Breast epithelium (tissue), 4 donors: ENCODE measurements at regions not wholly inside any gene's neighbourhood (a gene's known extent, or its start where the extent isn't known, plus 50 kb on each side); places are given as distances from the start of the nearest gene placed in this dataset.

Experiments used
- DNase-seq, 2 donors: peaks; one replicate each; pipeline ENCODE4 v3.0.0-alpha.2; 2019; ENCODE audit warnings: low spot score in 2 of 2
- H3K27ac ChIP-seq, 2 donors: fragments of 200-600 bp; sonication (generic) in 1 of 2; one replicate each; pipeline ENCODE4 v1.5.1; 2016 to 2019; ENCODE audit warnings: mild to moderate bottlenecking in 1 of 2
- H3K27me3 ChIP-seq, 2 donors: fragments of 200-600 bp; sonication (generic) in 1 of 2; one replicate each; pipeline versions ENCODE4 v1.5.1 to v1.6.0; 2017 to 2019; ENCODE audit warnings: control low read depth in 1 of 2, mild to moderate bottlenecking in 1 of 2
- H3K36me3 ChIP-seq: fragments of 200-600 bp; one replicate; pipeline ENCODE4 v1.5.1; 2019
- H3K4me1 ChIP-seq, 2 donors: fragments of 200-600 bp; sonication (generic); one replicate each; pipeline ENCODE4 v1.5.1; 2016 to 2019; ENCODE audit warnings: control low read depth in 1 of 2
- H3K4me3 ChIP-seq, 3 donors: fragments of 200-600 bp; sonication (generic); 1 replicate in 2 of 3; 2 replicates in 1 of 3; pipeline ENCODE4 v1.5.1; 2016 to 2019; ENCODE audit warnings: mild to moderate bottlenecking in 3 of 3, moderate library complexity in 2 of 3
- H3K9me3 ChIP-seq, 2 donors: fragments of 200-600 bp; sonication (generic) in 1 of 2; one replicate each; pipeline ENCODE4 v1.5.1; 2016 to 2019; ENCODE audit warnings: control low read depth in 1 of 2
- POLR2A ChIP-seq: fragments of 450-650 bp; IDR thresholded peaks from one replicate; pipeline ENCODE4 v1.6.1; 2016; ENCODE audit warnings: antibody characterized with exemption, mild to moderate bottlenecking, moderate library complexity
- POLR2AphosphoS5 ChIP-seq, 3 donors: sonication (generic); formaldehyde crosslinking; IDR thresholded peaks; one replicate each; pipeline ENCODE4 v1.6.1; 2017; ENCODE audit warnings: antibody characterized with exemption in 3 of 3
- intact Hi-C: fragments of 100-400 bp; cut with DNase I; formaldehyde crosslinking; loops from one replicate; pipeline ENCODE4 v1.15.1; 2023; ENCODE audit warnings: low total_unique reads
- TF ChIP-seq, protein P1 (sequence below), 3 donors: fragments of 450-650 bp; IDR thresholded peaks; one replicate each; pipeline ENCODE4 v1.5.1; 2016 to 2017; ENCODE audit warnings: antibody characterized with exemption in 3 of 3, mild to moderate bottlenecking in 3 of 3, moderate library complexity in 3 of 3

DNA sequence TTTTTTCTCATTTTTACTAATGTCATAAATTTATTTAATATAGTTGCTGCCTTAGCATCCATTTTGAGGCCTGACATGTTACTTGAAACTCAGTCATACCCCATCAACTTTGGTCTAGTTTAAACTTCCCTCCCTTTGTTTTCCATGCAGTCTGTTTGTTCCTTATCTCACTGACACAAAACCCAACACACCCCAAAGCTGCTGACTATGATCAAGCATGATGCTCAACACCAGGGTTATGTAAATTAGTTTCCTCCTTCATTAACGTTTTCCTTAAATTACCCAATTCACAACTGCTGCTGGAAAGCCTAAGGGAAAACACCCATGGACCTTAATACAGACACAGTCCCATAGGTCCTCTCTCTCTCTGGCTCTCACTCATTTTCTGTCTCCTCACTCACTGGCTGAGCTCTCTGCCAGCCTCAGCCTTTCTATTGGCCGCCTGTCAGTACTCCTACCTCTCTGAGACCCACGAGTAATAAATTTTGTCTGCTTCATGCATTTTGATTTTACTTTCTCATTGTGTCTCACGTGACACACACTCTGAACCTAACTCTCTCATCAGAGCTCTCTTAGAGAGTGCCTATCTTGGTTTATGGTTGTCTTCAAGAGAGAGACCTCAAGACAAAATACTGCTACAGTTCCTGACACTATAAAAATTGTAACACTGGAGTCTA, 904.5 kb downstream of the C6orf118 start:
- no peaks in the 10 kb centered on the region for H3K4me1 ChIP-seq
- intact Hi-C loops, result no loop called here
- H3K36me3 ChIP-seq, result no peaks in the 10 kb centered on the region
- H3K9me3 ChIP-seq, result no peaks in the 10 kb centered on the region
- H3K4me3 ChIP-seq, result no peak overlapping the region
- TF ChIP-seq, protein P1, sequence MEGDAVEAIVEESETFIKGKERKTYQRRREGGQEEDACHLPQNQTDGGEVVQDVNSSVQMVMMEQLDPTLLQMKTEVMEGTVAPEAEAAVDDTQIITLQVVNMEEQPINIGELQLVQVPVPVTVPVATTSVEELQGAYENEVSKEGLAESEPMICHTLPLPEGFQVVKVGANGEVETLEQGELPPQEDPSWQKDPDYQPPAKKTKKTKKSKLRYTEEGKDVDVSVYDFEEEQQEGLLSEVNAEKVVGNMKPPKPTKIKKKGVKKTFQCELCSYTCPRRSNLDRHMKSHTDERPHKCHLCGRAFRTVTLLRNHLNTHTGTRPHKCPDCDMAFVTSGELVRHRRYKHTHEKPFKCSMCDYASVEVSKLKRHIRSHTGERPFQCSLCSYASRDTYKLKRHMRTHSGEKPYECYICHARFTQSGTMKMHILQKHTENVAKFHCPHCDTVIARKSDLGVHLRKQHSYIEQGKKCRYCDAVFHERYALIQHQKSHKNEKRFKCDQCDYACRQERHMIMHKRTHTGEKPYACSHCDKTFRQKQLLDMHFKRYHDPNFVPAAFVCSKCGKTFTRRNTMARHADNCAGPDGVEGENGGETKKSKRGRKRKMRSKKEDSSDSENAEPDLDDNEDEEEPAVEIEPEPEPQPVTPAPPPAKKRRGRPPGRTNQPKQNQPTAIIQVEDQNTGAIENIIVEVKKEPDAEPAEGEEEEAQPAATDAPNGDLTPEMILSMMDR (IDR thresholded peaks at IDR 0.05), result no peak
- TF ChIP-seq POLR2A (no peak), POLR2AphosphoS5 (IDR thresholded peaks at IDR 0.05) (no peak)
- no peak for DNase-seq
- H3K27ac ChIP-seq, result no peak overlapping the region
- H3K27me3 ChIP-seq, result no peaks in the 10 kb centered on the region

DNA sequence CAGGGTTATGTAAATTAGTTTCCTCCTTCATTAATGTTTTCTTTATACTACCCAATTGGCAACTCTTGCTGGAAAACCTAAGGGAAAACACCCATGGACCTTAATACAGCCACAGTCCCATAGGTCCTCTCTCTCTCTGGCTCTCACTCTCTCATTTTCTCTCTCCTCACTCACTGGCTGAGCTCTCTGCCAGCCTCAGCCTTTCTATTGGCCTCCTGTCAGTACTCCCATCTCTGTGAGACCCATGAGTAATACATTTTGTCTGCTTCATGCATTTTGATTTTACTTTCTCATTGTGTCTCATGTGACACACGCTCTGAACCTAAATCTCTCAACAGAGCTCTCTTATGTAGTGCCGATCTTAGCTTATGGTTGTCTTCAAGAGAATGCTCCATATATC, 907.5 kb downstream of the C6orf118 start:
- H3K4me1 ChIP-seq, result no peaks in the 10 kb centered on the region
- DNase-seq, result no peak
- intact Hi-C loops, result no loop called here
- no peak for TF ChIP-seq POLR2AphosphoS5 (IDR thresholded peaks at IDR 0.05)
- TF ChIP-seq, protein P1 (IDR thresholded peaks at IDR 0.05), result no peak
- TF ChIP-seq POLR2A, result no peak
- no peak overlapping the region for H3K4me3 ChIP-seq
- H3K27ac ChIP-seq, result no peak overlapping the region
- no peaks in the 10 kb centered on the region for H3K27me3 ChIP-seq
- H3K9me3 ChIP-seq, result no peaks in the 10 kb centered on the region
- no peaks in the 10 kb centered on the region for H3K36me3 ChIP-seq

DNA sequence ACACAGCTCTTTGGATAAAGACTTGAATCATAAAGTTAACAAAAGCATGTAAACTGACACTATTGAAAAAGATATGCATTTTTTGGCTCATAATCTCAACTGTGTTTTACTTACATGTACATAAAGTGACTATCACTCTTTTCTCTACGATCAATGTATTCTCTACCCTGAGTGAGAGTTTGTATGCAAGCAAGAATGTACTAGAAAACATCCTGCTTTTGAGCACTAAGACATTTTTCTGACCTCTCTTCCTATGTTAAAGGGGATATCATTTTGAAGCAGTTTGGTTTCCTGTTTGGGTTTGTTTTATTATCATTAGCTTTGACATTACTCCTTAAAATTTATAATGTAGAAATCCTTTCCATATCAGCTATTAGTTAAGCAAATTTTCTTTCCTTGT, 910.8 kb downstream of the C6orf118 start:
- Histone ChIP-seq H3K4me1 (no peaks in the 10 kb centered on the region), H3K4me3 (no peak overlapping the region), H3K9me3 (no peaks in the 10 kb centered on the region), H3K36me3 (no peaks in the 10 kb centered on the region), H3K27me3 (no peaks in the 10 kb centered on the region), H3K27ac (no peak overlapping the region)
- TF ChIP-seq POLR2A (no peak), POLR2AphosphoS5 (IDR thresholded peaks at IDR 0.05) (no peak)
- TF ChIP-seq, protein P1 (IDR thresholded peaks at IDR 0.05), result no peak
- DNase-seq, result no peak
- intact Hi-C loops, result no loop called here

DNA sequence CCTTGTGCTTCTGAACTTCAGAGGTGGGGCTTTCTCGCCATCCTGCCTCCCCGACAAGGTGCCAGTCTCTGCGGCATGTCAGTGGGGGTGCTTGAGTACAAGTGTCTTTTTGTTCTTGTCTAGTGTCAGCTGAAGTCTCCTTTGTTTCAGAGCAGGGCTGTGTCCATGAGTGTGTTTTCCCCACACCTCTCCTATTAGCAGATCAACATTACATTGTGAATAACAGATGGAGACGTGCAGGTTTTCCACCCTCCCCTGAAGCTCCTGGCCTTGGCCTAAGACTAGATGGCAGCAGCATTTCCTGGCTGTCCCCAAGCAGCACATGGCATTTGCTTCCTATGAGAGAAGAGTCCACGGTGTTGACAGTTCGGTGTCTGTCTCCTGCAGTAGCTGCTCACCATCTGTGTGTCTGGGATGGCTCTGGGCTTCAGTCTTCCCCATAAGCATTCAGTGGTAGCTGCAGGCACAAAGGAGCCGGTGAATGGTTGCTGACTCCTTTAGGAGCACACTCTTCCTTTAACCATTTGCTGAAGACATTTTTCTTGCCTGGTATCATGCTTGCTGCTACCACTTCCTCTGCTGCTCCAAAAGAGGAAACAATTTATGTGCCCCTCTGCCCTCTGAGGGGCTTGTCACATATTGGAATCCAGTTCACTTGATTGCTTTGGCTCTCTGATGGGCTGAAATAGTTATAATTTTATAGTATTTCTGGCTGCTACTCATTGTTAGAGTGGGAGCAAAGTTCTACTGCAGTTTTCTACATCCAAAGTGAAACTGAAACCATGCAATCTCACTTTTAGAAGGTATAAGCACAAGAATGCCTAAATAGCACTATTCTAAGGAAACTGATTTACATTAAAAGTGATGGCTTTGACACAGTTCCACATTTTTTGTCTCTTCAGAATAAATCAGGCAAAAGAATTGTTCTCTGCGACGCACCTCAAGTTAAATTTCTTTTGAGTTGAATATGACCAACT, 913.0 kb downstream of the C6orf118 start:
- no peaks in the 10 kb centered on the region for H3K36me3 ChIP-seq
- DNase-seq, result no peak
- TF ChIP-seq, protein P1 (IDR thresholded peaks at IDR 0.05), result no peak
- TF ChIP-seq POLR2AphosphoS5 (IDR thresholded peaks at IDR 0.05) (no peak), POLR2A (no peak)
- H3K27me3 ChIP-seq, result no peaks in the 10 kb centered on the region
- no peak overlapping the region for H3K27ac ChIP-seq
- H3K4me3 ChIP-seq, result peak overlapping the region; percentile 15 to 54 (median 27)
- no peaks in the 10 kb centered on the region for H3K9me3 ChIP-seq
- no peaks in the 10 kb centered on the region for H3K4me1 ChIP-seq
- intact Hi-C loops, result no loop called here

DNA sequence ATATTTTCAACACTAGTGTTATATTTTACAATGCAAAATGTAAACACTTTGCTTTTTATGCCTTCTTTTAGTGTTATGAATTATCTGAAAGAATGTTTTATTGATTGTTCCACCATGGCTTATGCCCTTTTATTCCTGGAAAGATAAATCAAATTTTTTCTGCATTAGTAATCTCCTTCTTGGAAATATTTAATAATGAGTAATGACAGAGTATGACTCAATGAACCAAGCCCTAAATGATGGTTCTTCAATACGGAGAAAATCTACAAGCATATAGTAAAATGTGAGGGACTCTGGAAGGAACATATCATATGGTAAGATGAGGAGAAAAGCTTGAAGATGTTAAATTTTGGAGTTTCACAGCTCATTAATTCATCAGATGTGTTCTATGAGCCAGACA, 929.6 kb downstream of the C6orf118 start:
- Histone ChIP-seq H3K9me3 (peaks cover 3 to 6% of the 10 kb centered on the region in 2 donors), H3K4me3 (no peak overlapping the region), H3K27me3 (no peaks in the 10 kb centered on the region), H3K36me3 (no peaks in the 10 kb centered on the region), H3K4me1 (no peaks in the 10 kb centered on the region), H3K27ac (no peak overlapping the region)
- intact Hi-C loops, result no loop called here
- no peak for DNase-seq
- TF ChIP-seq, protein P1 (IDR thresholded peaks at IDR 0.05), result no peak
- TF ChIP-seq POLR2AphosphoS5 (IDR thresholded peaks at IDR 0.05), result no peak
- TF ChIP-seq POLR2A, result no peak
